ENCODE measurements at regions not wholly inside any gene's neighbourhood (a gene's known extent, or its start where the extent isn't known, plus 50 kb on each side); places are given as distances from the start of the nearest gene placed in this dataset.

DNA sequence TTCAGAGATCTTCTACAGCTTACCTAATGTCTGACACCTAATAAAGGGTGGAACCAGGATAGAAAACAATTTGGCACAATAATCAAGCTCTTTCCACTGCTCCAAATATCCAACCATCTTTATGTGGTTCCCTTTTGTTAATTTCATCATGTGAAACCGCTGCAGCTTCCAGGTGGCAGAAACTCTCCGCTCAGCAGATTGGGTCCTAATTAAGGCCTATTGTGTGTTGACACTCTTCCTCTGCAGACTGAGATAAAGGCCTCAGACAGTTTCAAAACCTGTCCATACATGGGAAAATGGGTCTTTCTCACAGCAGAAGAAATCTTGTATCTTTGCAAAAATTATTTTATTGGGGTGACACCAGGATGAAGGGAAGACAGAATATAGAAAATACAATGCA is 1002.4 kb upstream of the SEMA6D start:
- Histone ChIP-seq H3K4me1 (ENCODE audit: control insufficient read depth in 1 of 2, insufficient read depth in 1 of 2, low read depth in 1 of 2, low read length in 1 of 2) (no peaks in the 10 kb centered on the region), H3K27ac (no peak overlapping the region), H3K36me3 (no peaks in the 10 kb centered on the region), H3K27me3 (no peaks in the 10 kb centered on the region), H3K9me3 (no peaks in the 10 kb centered on the region), H3K4me3 (ENCODE audit: low read depth in 1 of 2, low read length in 1 of 2) (no peak overlapping the region)
- TF ChIP-seq, protein P1, sequence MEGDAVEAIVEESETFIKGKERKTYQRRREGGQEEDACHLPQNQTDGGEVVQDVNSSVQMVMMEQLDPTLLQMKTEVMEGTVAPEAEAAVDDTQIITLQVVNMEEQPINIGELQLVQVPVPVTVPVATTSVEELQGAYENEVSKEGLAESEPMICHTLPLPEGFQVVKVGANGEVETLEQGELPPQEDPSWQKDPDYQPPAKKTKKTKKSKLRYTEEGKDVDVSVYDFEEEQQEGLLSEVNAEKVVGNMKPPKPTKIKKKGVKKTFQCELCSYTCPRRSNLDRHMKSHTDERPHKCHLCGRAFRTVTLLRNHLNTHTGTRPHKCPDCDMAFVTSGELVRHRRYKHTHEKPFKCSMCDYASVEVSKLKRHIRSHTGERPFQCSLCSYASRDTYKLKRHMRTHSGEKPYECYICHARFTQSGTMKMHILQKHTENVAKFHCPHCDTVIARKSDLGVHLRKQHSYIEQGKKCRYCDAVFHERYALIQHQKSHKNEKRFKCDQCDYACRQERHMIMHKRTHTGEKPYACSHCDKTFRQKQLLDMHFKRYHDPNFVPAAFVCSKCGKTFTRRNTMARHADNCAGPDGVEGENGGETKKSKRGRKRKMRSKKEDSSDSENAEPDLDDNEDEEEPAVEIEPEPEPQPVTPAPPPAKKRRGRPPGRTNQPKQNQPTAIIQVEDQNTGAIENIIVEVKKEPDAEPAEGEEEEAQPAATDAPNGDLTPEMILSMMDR (IDR thresholded peaks at IDR 0.05) = no peak

DNA sequence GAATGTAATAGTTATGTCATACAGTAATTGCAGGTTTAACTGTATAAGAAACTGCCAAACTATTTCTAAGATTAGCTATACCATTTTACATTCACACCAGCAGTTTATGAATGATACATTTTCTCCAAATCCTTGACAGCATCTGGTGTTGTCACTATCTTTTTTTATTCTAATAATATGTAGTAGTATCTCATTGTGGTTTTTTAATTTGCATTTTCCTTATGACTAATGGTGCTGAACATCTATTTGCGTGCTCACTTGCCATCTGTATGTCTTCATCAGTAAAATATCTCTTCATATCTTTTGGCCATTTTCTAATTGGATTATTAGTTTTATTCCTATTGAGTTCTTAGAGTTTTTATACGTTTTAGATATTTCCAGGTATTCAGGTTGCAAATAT is 994.0 kb upstream of the SEMA6D start:
- TF ChIP-seq, protein P1 (IDR thresholded peaks at IDR 0.05) = no peak
- Histone ChIP-seq H3K27ac (no peak overlapping the region), H3K9me3 (no peaks in the 10 kb centered on the region), H3K4me3 (ENCODE audit: low read depth in 1 of 2, low read length in 1 of 2) (no peak overlapping the region), H3K4me1 (ENCODE audit: control insufficient read depth in 1 of 2, insufficient read depth in 1 of 2, low read depth in 1 of 2, low read length in 1 of 2) (no peaks in the 10 kb centered on the region), H3K27me3 (no peaks in the 10 kb centered on the region), H3K36me3 (no peaks in the 10 kb centered on the region)

DNA sequence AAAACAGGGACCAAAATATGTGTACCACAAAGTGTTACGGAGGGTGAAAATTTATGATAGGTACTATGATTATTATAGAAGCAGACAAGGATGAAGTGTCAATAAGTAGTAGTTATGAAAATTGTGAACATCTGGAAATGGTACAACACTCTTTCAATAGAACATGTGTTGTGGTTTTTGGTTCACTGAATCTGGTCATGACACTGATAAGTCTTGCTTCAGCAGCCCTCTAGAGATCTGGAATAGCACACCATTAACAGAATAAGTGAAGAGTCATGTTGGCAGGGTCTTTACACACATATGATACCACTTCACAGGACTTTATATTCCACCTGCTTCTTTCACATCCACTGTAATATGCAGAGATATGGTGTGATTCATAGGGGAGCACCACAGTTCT is 985.2 kb upstream of the SEMA6D start:
- H3K27me3 ChIP-seq = no peaks in the 10 kb centered on the region

DNA sequence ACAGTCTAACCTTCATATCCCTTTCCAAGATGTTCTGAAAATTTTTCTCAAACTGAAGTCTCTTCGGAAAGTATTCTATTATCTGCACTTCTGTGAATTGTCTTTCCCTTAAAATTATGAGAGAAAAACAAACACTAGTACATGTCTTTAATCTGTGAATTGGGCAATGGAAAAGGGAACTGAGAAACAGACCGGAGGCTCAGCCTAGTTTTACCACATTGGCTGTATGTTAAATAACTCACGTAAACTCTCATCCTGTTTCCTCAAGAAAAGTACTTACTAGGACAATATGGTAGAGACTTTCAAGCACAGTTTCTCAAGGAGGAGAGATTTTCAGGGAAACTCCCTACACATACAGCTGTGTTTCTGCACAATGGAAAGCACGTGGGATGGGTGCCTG is 982.2 kb upstream of the SEMA6D start:
- no peaks in the 10 kb centered on the region for H3K27me3 ChIP-seq
- no peaks in the 10 kb centered on the region for H3K4me1 ChIP-seq (ENCODE audit: control insufficient read depth in 1 of 2, insufficient read depth in 1 of 2, low read depth in 1 of 2, low read length in 1 of 2)
- no peak overlapping the region for H3K4me3 ChIP-seq (ENCODE audit: low read depth in 1 of 2, low read length in 1 of 2)
- H3K9me3 ChIP-seq = no peaks in the 10 kb centered on the region
- TF ChIP-seq, protein P1 (IDR thresholded peaks at IDR 0.05) = no peak
- no peaks in the 10 kb centered on the region for H3K36me3 ChIP-seq
- no peak overlapping the region for H3K27ac ChIP-seq

More for the DNA sequence above, 985.2 kb upstream of the SEMA6D start:
- Histone ChIP-seq H3K9me3 (no peaks in the 10 kb centered on the region), H3K4me1 (ENCODE audit: control insufficient read depth in 1 of 2, insufficient read depth in 1 of 2, low read depth in 1 of 2, low read length in 1 of 2) (no peaks in the 10 kb centered on the region), H3K36me3 (no peaks in the 10 kb centered on the region), H3K4me3 (ENCODE audit: low read depth in 1 of 2, low read length in 1 of 2) (no peak overlapping the region), H3K27ac (no peak overlapping the region)
- TF ChIP-seq, protein P1 (IDR thresholded peaks at IDR 0.05) = no peak

DNA sequence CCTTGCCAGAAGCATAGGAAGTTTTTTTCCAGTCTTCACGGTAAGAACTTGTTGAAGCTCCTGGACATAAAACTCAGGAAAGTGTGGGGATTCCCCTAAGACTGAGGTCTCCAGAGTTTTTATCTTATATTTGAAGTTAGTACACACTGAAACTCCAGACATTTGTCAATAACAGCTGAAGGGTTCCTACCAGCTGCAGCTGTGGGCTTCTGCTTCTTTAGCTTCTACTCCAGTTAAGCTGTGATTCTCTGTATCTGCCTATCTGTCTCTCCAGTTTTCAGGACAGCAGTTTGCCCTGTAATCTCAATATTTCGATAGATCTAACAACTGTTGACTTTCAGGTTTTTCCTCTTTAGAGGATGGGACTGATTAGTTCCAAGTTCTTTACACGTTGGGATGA is 966.0 kb upstream of the SEMA6D start:
- H3K4me3 ChIP-seq (ENCODE audit: low read depth in 1 of 2, low read length in 1 of 2) = no peak overlapping the region
- TF ChIP-seq, protein P1 (IDR thresholded peaks at IDR 0.05) = no peak

DNA sequence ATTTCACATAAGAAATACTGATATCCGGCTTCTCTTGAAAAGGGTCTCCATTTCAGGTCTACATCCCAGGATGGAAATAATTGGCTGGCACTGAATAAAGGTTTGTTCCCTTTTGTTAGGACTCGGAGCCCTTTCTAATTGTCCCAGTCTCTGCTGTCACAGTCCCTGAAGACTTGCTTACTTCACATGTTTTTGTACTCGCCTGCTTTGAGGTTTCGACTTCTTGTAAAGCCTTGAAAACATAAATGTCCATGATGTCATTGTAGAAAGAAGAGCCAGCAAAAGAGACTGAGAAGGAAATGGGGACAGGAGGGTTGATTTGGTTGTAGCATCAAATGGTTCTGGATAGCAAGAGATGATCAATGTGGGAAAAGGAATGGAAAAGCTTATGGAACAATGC is 963.4 kb upstream of the SEMA6D start:
- no peaks in the 10 kb centered on the region for H3K9me3 ChIP-seq
- no peaks in the 10 kb centered on the region for H3K36me3 ChIP-seq
- H3K4me3 ChIP-seq (ENCODE audit: low read depth in 1 of 2, low read length in 1 of 2) = no peak overlapping the region
- H3K4me1 ChIP-seq (ENCODE audit: control insufficient read depth in 1 of 2, insufficient read depth in 1 of 2, low read depth in 1 of 2, low read length in 1 of 2) = no peaks in the 10 kb centered on the region
- no peaks in the 10 kb centered on the region for H3K27me3 ChIP-seq
- H3K27ac ChIP-seq = no peak overlapping the region
- TF ChIP-seq, protein P1 (IDR thresholded peaks at IDR 0.05) = no peak

More for the DNA sequence above, 966.0 kb upstream of the SEMA6D start:
- H3K27me3 ChIP-seq = no peaks in the 10 kb centered on the region
- no peaks in the 10 kb centered on the region for H3K9me3 ChIP-seq
- H3K4me1 ChIP-seq (ENCODE audit: control insufficient read depth in 1 of 2, insufficient read depth in 1 of 2, low read depth in 1 of 2, low read length in 1 of 2) = no peaks in the 10 kb centered on the region
- H3K36me3 ChIP-seq = no peaks in the 10 kb centered on the region
- no peak overlapping the region for H3K27ac ChIP-seq

Measured in neutrophil (primary cell).